Naive B cell (primary cell): ENCODE measurements at regions not wholly inside any gene's neighbourhood (a gene's known extent, or its start where the extent isn't known, plus 50 kb on each side); places are given as distances from the start of the nearest gene placed in this dataset.
A peak's percentile ranks its signal among the peaks of the same experiment; 100 is the strongest.

Source experiments
- ATAC-seq, 2 donors: fragments of 150-1000 bp; cut with Tn5 transposase; 2 replicates each; pipeline ENCODE4 v1.10.0; 2021; ENCODE audit warnings: low read depth in 2 of 2, mild to moderate bottlenecking in 2 of 2, moderate library complexity in 2 of 2
- DNase-seq: peaks from one replicate; pipeline ENCODE4 v3.0.0; 2022
- H3K27ac Mint-ChIP-seq, 6 donors: one replicate each; pipeline ENCODE4 v1.8.0; 2020 to 2022; ENCODE audit warnings: mild to moderate bottlenecking in 6 of 6, mixed read lengths in 6 of 6, moderate library complexity in 5 of 6, inconsistent platforms in 2 of 6
- H3K27me3 Mint-ChIP-seq, 3 donors: one replicate each; pipeline ENCODE4 v1.8.0; 2021 to 2022; ENCODE audit warnings: mixed read lengths in 3 of 3, mild to moderate bottlenecking in 1 of 3
- H3K36me3 Mint-ChIP-seq, 2 donors: one replicate each; pipeline ENCODE4 v1.8.0; 2020 to 2022; ENCODE audit warnings: mixed read lengths in 2 of 2, inconsistent platforms in 1 of 2, mild to moderate bottlenecking in 1 of 2
- H3K4me1 Mint-ChIP-seq, 3 donors: one replicate each; pipeline ENCODE4 v1.8.0; 2020 to 2022; ENCODE audit warnings: mixed read lengths in 3 of 3, inconsistent platforms in 1 of 3, mild to moderate bottlenecking in 1 of 3, moderate library complexity in 1 of 3
- H3K4me3 Mint-ChIP-seq, 8 donors: one replicate each; pipeline ENCODE4 v1.8.0; 2020 to 2022; ENCODE audit warnings: mild to moderate bottlenecking in 8 of 8, mixed read lengths in 8 of 8, moderate library complexity in 8 of 8, inconsistent platforms in 2 of 8
- H3K9me3 Mint-ChIP-seq, 7 donors: one replicate each; pipeline ENCODE4 v1.8.0; 2020 to 2022; ENCODE audit warnings: mixed read lengths in 7 of 7, mild to moderate bottlenecking in 5 of 7, inconsistent platforms in 2 of 7, moderate library complexity in 1 of 7

- DNase-seq, result no peak
- no peak for ATAC-seq
- Mint-ChIP-seq H3K4me3 (no peak overlapping the region), H3K9me3 (peaks cover 0 to 19% (median 9%) of the 10 kb centered on the region in 7 donors), H3K27me3 (no peaks in the 10 kb centered on the region), H3K36me3 (no peaks in the 10 kb centered on the region), H3K4me1 (no peaks in the 10 kb centered on the region), H3K27ac (no peak overlapping the region)
Measured at GRCh38 chr4:65819192-65819591, 148.9 kb upstream of the EPHA5 start.

- Mint-ChIP-seq H3K4me1 (no peaks in the 10 kb centered on the region), H3K27ac (no peak overlapping the region), H3K27me3 (no peaks in the 10 kb centered on the region), H3K36me3 (no peaks in the 10 kb centered on the region), H3K4me3 (no peak overlapping the region), H3K9me3 (peaks cover 0 to 17% (median 6%) of the 10 kb centered on the region in 7 donors)
- ATAC-seq, result no peak
- DNase-seq, result no peak
Measured at GRCh38 chr4:65805936-65806335, 135.6 kb upstream of the EPHA5 start.

GRCh38 chr4:65799513-65799912 is 129.2 kb upstream of the EPHA5 start:
- Mint-ChIP-seq H3K27me3 (no peaks in the 10 kb centered on the region), H3K27ac (no peak overlapping the region), H3K36me3 (no peaks in the 10 kb centered on the region), H3K4me3 (no peak overlapping the region), H3K9me3 (peaks cover 0 to 8% (median 2%) of the 10 kb centered on the region in 7 donors), H3K4me1 (no peaks in the 10 kb centered on the region)
- DNase-seq (no peak), ATAC-seq (no peak)

GRCh38 chr4:65798498-65799127 is 128.3 kb upstream of the EPHA5 start:
- no peaks in the 10 kb centered on the region for H3K27me3 Mint-ChIP-seq
- no peak for ATAC-seq
- H3K36me3 Mint-ChIP-seq, result no peaks in the 10 kb centered on the region
- no peak overlapping the region for H3K4me3 Mint-ChIP-seq
- H3K4me1 Mint-ChIP-seq, result no peaks in the 10 kb centered on the region
- DNase-seq, result no peak
- peaks cover 0 to 8% (median 3%) of the 10 kb centered on the region in 7 donors for H3K9me3 Mint-ChIP-seq
- H3K27ac Mint-ChIP-seq, result no peak overlapping the region

GRCh38 chr4:65791812-65792308 is 121.6 kb upstream of the EPHA5 start:
- Mint-ChIP-seq H3K27me3 (no peaks in the 10 kb centered on the region), H3K4me1 (no peaks in the 10 kb centered on the region), H3K36me3 (no peaks in the 10 kb centered on the region), H3K27ac (no peak overlapping the region), H3K4me3 (no peak overlapping the region), H3K9me3 (peaks cover 0 to 5% (median 3%) of the 10 kb centered on the region in 7 donors)
- no peak for ATAC-seq
- DNase-seq, result no peak

GRCh38 chr4:65791111-65791811 is 121.0 kb upstream of the EPHA5 start:
- Mint-ChIP-seq H3K27me3 (no peaks in the 10 kb centered on the region), H3K27ac (no peak overlapping the region), H3K4me3 (no peak overlapping the region), H3K4me1 (no peaks in the 10 kb centered on the region), H3K36me3 (no peaks in the 10 kb centered on the region), H3K9me3 (peaks cover 0 to 5% (median 3%) of the 10 kb centered on the region in 7 donors)
- no peak for DNase-seq
- no peak for ATAC-seq

GRCh38 chr4:65789805-65790204 is 119.5 kb upstream of the EPHA5 start:
- Mint-ChIP-seq H3K4me3 (no peak overlapping the region), H3K9me3 (peaks cover 0 to 5% (median 0%) of the 10 kb centered on the region in 7 donors), H3K27me3 (no peaks in the 10 kb centered on the region), H3K27ac (no peak overlapping the region), H3K4me1 (no peaks in the 10 kb centered on the region), H3K36me3 (no peaks in the 10 kb centered on the region)
- DNase-seq, result no peak
- no peak for ATAC-seq

- no peak overlapping the region for H3K4me3 Mint-ChIP-seq
- no peaks in the 10 kb centered on the region for H3K4me1 Mint-ChIP-seq
- no peak overlapping the region for H3K27ac Mint-ChIP-seq
- peaks cover 0 to 4% (median 0%) of the 10 kb centered on the region in 7 donors for H3K9me3 Mint-ChIP-seq
- DNase-seq (no peak), ATAC-seq (no peak)
- no peaks in the 10 kb centered on the region for H3K27me3 Mint-ChIP-seq
- no peaks in the 10 kb centered on the region for H3K36me3 Mint-ChIP-seq
Measured at GRCh38 chr4:65789341-65789740, 119.1 kb upstream of the EPHA5 start.

GRCh38 chr4:65777270-65777669 is 107.0 kb upstream of the EPHA5 start:
- DNase-seq (no peak), ATAC-seq (no peak)
- Mint-ChIP-seq H3K9me3 (peaks cover 0 to 34% (median 10%) of the 10 kb centered on the region in 7 donors), H3K27me3 (no peaks in the 10 kb centered on the region), H3K27ac (no peak overlapping the region), H3K4me1 (no peaks in the 10 kb centered on the region), H3K36me3 (no peaks in the 10 kb centered on the region), H3K4me3 (no peak overlapping the region)

GRCh38 chr4:65773636-65774035 is 103.3 kb upstream of the EPHA5 start:
- Mint-ChIP-seq H3K9me3 (peaks cover 5 to 38% (median 18%) of the 10 kb centered on the region in 7 donors), H3K36me3 (no peaks in the 10 kb centered on the region), H3K27me3 (no peaks in the 10 kb centered on the region)

GRCh38 chr4:65747386-65747785 is 77.1 kb upstream of the EPHA5 start:
- Mint-ChIP-seq H3K4me3 (no peak overlapping the region), H3K36me3 (no peaks in the 10 kb centered on the region), H3K27ac (no peak overlapping the region), H3K4me1 (no peaks in the 10 kb centered on the region), H3K9me3 (peaks cover 0 to 1% (median 0%) of the 10 kb centered on the region in 7 donors), H3K27me3 (no peaks in the 10 kb centered on the region)
- ATAC-seq (no peak), DNase-seq (no peak)

More at GRCh38 chr4:65773636-65774035, 103.3 kb upstream of the EPHA5 start:
- DNase-seq (no peak), ATAC-seq (no peak)
- Mint-ChIP-seq H3K4me3 (no peak overlapping the region), H3K4me1 (no peaks in the 10 kb centered on the region), H3K27ac (no peak overlapping the region)

GRCh38 chr4:65738134-65738533 is 67.8 kb upstream of the EPHA5 start:
- no peak for DNase-seq
- no peaks in the 10 kb centered on the region for H3K4me1 Mint-ChIP-seq
- no peak overlapping the region for H3K4me3 Mint-ChIP-seq
- peaks cover 0 to 6% (median 0%) of the 10 kb centered on the region in 7 donors for H3K9me3 Mint-ChIP-seq
- no peaks in the 10 kb centered on the region for H3K27me3 Mint-ChIP-seq
- no peak for ATAC-seq
- no peak overlapping the region for H3K27ac Mint-ChIP-seq
- no peaks in the 10 kb centered on the region for H3K36me3 Mint-ChIP-seq

- ATAC-seq (no peak), DNase-seq (no peak)
- peak overlapping the region in 1 of 8 donors; percentile 10 for H3K4me3 Mint-ChIP-seq
- H3K4me1 Mint-ChIP-seq, result no peaks in the 10 kb centered on the region
- H3K36me3 Mint-ChIP-seq, result no peaks in the 10 kb centered on the region
- H3K27ac Mint-ChIP-seq, result no peak overlapping the region
- H3K27me3 Mint-ChIP-seq, result no peaks in the 10 kb centered on the region
- H3K9me3 Mint-ChIP-seq, result peaks cover 0 to 6% (median 0%) of the 10 kb centered on the region in 7 donors
Measured at GRCh38 chr4:65737672-65738071, 67.4 kb upstream of the EPHA5 start.

GRCh38 chr4:65724973-65725372 is 54.7 kb upstream of the EPHA5 start:
- no peak for DNase-seq
- Mint-ChIP-seq H3K4me1 (no peaks in the 10 kb centered on the region), H3K9me3 (peaks cover 0 to 9% (median 5%) of the 10 kb centered on the region in 7 donors)

More at GRCh38 chr4:65724973-65725372, 54.7 kb upstream of the EPHA5 start:
- Mint-ChIP-seq H3K27me3 (no peaks in the 10 kb centered on the region), H3K27ac (no peak overlapping the region), H3K36me3 (no peaks in the 10 kb centered on the region), H3K4me3 (no peak overlapping the region)
- no peak for ATAC-seq
